ENCODE measurements at regions not wholly inside any gene's neighbourhood (a gene's known extent, or its start where the extent isn't known, plus 50 kb on each side); places are given as distances from the start of the nearest gene placed in this dataset.

- TF ChIP-seq CTCF (IDR thresholded peaks at IDR 0.05) (no peak), SMAD4 (CRISPR knock-in tag; IDR thresholded peaks at IDR 0.05) (no peak), CBFB (CRISPR knock-in tag; IDR thresholded peaks at IDR 0.05; ENCODE audit: low read depth) (no peak), ZNF138 (CRISPR knock-in tag; conservative IDR thresholded peaks at IDR 0.05) (no peak), USF2 (CRISPR knock-in tag; IDR thresholded peaks at IDR 0.05) (no peak), MAX (CRISPR knock-in tag; IDR thresholded peaks at IDR 0.05) (no peak)
Observed at GRCh38 chr14:94880876-94881275, 111.0 kb upstream of the GSC start.

Data from WTC11 (cell line).